Erythroblast (primary cell): ENCODE measurements at regions not wholly inside any gene's neighbourhood (a gene's known extent, or its start where the extent isn't known, plus 50 kb on each side); places are given as distances from the start of the nearest gene placed in this dataset.

ENCODE experiments used
- GATA1 ChIP-seq: IDR thresholded peaks from 2 replicates; pipeline ENCODE4 v1.6.1; 2011; ENCODE audit warnings: low read depth, mild to moderate bottlenecking, control low read depth, low read length, moderate library complexity
- POLR2A ChIP-seq: IDR thresholded peaks from 2 replicates; pipeline ENCODE4 v1.6.1; 2011; ENCODE audit warnings: mild to moderate bottlenecking, low read length

DNA sequence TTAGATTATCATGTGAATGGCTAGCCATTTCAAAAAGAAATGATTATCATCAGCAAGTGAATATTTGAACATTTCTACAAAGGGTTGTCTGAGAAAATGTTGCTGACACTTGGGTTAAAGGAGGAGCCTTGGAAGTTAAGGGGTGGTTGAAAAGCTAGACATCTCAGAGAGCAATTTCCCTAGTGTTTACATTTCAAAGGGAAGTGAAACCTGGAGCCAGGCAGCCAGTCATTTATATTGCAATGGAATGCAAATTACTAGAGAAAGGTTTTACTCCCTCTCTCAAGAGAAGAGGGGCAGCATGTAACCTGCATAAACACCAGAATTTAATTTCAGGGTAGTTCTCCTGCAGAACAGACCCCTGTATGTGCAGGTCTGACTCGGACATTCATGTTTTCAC lies 279.0 kb downstream of the SLC16A7 start:
- no peak for TF ChIP-seq POLR2A
- TF ChIP-seq GATA1: no peak
